Stimulated activated CD8-positive, alpha-beta memory T cell treated with anti-CD3 and anti-CD28 coated beads, Interleukin-7, amount 100 ng/mL, for 24 hours (primary cell): ENCODE measurements at regions not wholly inside any gene's neighbourhood (a gene's known extent, or its start where the extent isn't known, plus 50 kb on each side); places are given as distances from the start of the nearest gene placed in this dataset.
"Not testable (repeated sequence)": the region's sequence is repeated elsewhere in the genome, so short reads cannot be mapped to it uniquely, and the experiment has no call there.

Experiments used
- DNase-seq: peaks from one replicate; pipeline ENCODE4 v3.0.0-alpha.2; 2020; ENCODE audit warnings: low read depth

DNA sequence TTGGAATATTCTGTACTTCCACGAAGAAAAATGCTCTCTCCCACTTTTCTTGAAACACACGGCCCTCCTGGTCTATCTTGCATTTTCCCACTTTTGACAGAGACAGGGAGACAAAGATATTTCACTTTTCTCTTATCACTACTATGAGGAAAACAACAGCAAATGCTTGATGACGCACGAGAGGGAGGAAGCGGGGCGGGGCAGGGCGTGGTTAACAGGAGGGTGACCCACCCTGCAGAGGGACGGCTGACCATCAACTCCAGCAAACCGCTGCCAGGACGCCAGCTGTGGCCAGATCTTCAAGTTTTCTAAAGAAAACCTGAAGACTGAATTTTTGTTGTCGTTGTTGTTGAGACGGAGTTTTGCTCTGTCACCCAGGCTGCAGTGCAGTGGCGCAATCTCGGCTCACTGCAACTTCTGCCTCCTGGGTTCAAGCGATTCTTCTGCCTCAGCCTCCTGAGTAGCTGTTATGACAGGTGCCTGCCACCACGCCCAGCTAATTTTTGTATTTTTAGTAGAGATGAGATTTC, 63.8 kb downstream of the NSUN5 start:
- not testable (repeated sequence) for DNase-seq

DNA sequence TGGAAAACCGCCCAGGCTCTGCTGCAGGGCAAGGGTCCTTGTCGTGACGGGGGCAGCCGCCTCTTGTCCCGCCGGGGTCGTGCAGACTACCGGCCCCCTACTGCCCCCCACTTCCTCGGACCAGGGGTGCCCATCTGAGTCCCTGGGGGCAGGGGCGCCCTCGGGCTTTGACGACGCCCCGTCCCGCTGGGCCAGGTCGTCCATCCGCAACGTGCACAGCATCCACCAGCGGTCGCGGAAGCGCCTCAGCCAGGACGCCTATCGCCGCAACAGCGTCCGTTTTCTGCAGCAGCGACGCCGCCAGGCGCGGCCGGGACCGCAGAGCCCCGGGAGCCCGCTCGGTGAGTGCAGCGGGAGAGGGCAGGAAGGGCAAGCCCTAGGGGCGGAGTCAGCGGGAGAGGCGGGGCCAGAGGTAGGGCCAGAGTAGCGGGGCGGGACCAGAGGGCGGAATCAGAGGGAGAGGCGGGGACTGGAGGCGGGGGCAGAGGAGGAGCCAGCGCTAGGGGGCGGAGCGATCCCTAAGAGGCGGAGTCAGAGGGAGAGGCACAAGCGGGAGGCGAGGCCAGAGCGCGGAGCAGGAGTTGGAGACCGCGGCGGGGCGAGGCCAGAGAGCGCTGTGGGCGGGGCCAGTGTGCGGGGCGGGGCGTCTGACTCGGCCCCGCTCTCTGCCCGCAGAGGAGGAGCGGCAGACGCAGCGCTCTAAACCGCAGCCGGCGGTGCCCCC, 73.5 kb downstream of the NSUN5 start:
- DNase-seq: peak; percentile 76

DNA sequence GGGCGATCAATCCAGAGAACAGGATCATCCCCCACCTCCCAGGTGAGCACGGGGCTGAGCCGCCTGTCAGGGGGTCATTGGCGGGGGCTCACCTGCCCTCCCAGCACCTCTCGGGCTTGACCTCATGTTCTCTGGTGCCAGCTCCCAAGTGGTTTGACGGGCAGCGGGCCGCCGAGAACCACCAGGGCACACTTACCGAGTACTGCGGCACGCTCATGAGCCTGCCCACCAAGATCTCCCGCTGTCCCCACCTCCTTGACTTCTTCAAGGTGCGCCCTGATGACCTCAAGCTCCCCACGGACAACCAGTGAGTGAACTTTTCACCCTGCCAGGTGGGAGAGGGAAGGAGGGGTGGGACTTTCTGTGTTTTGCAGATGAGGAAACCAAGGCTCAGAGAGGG, 82.9 kb downstream of the NSUN5 start:
- not testable (repeated sequence) for DNase-seq

DNA sequence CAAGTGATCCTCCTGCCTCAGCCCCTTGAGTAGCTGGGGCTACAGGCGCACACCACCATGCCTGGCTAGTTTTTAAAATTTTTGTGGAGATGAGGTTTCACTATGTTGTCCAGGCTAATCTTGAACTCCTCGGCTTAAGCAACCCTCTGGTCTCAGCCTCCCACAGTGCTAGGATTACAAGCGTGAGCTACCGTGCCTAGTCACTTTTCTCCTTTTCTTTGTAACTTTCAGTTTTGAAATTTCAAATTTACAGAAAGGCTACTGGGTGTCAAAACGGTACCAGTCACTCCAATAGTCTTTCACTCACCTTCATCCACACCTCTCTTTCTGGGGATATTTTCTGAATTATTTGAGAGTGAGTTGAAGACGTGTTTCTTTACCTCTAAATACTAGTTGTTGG, 86.9 kb downstream of the NSUN5 start:
- DNase-seq: not testable (repeated sequence)

DNA sequence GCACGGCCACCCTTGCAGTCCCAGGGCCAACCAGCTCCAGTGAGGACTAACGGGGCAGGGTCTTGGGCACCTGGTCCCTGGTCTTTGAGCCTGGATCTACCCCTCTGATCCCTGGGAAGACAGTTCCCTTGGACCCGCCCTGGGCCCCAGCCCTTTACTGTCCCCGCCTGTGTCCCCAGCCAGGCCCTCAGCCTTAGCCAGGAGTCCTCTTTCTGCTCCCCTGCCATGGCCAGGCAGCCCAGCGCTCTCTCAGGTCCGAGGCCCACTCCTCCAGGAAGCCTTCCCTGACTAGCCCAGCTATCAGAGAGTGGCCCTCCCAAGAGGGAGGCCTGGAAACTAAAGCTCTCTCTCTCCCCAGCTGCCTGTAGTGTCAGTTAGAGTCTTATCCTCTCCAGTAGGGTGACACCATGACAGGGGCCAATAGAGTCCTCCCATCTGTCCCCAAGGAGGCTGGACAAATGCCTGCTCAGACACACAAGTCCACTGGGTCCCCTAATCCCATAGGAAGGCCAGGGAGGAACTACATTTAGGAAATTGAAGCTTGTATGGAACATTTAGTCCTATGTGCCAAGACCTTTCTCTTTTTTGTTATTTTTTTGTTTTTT, 87.8 kb downstream of the NSUN5 start:
- not testable (repeated sequence) for DNase-seq

DNA sequence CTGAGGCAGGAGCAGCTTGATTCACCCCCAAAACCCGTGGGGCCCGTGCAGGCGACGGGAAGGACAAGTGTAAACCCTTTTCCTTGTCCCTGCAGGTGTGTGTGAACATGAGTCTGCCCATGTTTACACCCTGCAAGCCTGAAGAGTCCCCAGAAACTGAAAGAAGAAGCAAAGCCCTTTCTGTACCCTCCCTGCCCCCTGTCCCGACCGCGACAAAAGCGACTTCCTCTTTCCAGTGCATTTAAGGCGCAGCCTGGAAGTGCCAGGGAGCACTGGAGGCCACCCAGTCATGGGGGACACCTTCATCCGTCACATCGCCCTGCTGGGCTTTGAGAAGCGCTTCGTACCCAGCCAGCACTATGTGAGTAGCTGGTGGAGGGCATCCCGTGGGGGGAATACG, 88.3 kb downstream of the NSUN5 start:
- not testable (repeated sequence) for DNase-seq

DNA sequence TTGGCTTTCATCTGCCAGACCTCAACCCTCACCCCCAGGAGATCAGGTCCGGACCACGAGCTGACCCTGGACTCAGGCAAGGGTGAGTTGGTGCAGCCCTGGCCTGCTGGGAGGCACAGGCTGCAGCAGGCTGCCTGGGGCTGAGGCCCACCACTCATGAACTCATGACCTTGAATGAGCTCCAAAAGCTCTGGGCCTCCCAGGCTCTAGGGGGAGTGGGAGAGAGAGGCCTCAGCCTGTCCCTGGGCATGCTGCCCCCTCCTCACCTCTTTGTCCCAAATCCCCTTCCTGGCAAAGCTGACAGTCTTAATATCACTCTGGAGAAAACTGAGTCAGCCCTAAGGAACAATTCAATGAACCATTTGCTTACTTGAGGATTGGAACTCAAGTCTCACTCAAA, 89.8 kb downstream of the NSUN5 start:
- DNase-seq: not testable (repeated sequence)

DNA sequence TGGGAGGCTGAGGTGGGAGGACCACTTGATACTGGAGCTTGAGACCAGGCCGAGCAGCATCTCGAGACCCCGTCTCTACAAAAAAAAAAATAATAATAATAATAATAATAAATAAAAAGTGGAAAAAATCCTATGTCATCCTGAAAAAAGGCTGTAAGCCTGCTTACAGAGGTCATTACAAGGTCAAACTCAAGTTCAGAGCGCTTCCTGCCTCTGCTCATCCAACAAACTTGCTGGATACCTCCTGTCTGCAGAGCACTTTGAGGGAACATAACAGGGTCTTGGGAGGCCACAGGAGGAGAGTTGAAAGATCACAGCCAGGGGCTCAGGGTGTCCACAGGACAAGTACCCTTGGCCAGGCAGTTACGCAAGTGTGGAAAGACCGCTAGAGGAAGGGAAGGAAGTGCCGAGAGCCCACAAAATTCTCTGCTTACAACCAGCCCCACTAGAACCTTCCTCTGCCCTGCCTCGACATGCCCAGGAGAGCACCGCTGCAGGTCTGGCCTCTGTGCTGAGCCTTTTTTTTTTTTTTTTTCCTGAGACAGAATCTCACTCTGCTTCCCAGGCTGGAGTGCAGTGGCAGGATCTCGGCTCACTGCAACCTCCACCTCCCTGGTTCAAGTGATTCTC, 92.5 kb downstream of the NSUN5 start:
- not testable (repeated sequence) for DNase-seq

DNA sequence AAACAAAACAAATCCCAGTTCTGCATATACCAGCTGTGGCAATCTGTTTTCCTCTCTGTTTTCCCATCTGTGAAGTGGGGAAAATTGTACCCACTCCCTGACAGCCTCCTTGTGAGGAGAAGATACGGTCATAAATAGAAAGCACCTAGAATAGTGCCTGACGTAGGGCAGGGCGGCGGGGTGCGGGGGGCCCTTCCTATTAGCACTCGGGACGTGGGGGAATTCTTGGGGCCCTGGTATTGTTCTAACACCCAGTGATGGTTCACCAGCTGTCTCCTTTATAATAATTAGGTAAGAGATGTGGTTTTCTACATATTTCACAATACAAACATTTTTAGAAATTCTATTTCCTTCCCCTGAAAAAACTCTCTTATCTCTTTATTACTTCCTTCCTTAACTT, 93.4 kb downstream of the NSUN5 start:
- DNase-seq: not testable (repeated sequence)

DNA sequence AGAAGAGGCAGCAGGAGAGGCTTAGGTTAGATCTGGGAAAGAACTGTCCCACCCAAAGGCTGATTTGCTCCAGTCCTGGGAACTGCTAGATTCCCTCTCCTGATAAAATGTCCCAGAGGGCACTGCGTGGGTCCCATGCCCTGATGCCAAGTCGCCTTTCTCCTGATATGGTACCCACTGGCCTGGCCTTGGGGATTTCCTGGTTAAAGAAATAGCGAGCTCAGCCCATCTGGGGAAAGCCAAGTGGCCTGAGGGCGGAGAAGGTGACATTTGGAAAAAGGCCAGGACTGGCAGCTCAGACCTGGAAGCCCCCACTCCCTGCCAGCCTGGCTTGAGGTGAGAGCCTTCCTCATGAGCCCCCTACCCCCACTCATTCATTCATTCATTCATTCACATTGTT, 94.2 kb downstream of the NSUN5 start:
- not testable (repeated sequence) for DNase-seq

DNA sequence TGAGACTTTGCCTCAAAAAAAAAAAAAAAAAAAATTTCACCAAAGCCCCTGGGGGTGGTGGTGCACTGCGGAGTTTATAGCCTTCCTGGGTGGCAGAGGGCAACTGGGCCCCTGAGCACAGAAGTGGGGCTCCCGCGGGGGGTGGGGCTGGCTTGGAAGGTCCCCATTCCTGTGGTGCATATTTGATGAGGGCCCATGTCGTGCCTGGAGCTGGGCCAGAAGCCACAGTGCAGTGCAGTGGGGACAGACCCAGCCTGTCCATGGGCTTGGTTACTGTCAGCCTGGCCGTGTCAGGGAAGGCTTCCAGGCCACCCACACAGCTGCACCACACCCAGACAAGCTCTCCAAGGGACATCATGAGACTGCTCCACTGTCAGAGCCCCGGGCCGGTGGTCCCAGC, 95.5 kb downstream of the NSUN5 start:
- DNase-seq: not testable (repeated sequence)

DNA sequence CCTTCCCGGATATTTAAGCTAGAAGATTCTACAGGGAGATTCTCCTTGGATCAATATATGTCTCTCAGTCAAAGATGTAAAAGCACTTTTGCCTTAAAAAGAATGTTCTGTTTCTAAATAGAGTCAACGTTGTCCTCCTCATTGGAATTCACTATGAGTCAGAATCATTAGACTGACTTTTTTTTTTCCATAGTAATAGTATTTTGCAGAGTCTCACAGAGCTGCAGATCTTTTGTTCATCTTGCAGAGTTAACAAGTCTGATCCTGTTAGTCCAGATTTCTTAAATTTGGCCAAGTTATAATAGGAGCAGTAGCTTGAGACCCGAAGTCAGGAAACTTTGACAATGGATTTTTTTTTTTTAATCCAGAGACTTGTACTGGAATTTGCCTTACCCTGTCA, 103.0 kb downstream of the NSUN5 start:
- DNase-seq: not testable (repeated sequence)

DNA sequence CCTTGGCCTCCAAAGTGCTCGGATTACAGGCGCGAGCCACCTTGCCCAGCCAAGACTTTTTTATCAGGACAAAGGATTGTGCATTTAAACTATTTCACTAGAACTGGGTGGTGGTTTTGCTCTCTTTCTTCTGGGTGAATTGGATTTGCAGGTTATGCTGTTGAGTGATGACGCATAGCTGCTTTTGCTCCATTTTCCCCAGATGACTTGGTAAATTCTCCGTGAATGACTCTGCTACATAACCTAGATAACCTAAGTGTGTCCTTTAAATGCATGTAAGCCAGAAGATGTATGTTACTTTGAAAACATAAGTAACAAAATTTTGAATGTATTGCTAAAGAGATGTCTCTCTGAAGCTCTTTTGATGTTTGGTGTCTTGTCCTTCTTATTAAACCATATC, 103.7 kb downstream of the NSUN5 start:
- not testable (repeated sequence) for DNase-seq

DNA sequence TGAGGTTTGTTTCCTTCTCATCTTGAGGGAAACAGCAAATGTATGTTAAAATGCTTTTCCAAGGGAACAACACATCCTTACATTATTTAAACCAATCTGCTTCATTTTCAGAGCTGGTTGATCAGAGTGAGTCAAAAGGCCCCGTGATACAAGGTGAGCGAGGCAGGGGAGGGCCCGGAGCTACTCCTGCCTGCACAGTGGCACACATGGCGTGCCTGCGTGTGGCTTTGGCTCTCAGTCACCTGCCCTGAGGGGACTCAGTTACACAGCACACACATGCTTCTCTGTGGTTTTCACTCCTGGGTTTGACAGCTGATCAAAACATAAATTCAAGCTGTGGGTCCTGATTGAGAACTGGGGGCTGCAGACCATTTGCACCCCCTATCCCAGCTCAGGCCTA, 105.3 kb downstream of the NSUN5 start:
- not testable (repeated sequence) for DNase-seq

DNA sequence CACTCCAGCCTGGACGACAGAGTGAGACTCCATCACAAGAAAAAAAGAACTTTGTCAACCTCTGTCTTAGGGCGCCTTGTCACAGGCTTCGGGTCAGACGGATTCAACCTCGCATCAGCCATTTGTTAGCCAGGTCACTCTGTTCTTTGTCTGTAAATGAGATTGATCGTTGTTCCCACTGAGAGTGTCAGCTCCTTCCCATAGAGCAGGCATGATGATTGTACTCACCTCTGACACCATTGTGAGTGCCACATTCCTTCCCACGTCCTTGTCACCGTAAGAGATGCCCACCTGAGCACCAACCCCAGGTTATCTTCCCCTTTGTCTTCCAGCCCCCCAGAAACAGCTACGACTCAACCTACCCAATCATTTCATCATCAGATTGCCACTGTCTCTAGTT, 107.4 kb downstream of the NSUN5 start:
- DNase-seq: not testable (repeated sequence)

DNA sequence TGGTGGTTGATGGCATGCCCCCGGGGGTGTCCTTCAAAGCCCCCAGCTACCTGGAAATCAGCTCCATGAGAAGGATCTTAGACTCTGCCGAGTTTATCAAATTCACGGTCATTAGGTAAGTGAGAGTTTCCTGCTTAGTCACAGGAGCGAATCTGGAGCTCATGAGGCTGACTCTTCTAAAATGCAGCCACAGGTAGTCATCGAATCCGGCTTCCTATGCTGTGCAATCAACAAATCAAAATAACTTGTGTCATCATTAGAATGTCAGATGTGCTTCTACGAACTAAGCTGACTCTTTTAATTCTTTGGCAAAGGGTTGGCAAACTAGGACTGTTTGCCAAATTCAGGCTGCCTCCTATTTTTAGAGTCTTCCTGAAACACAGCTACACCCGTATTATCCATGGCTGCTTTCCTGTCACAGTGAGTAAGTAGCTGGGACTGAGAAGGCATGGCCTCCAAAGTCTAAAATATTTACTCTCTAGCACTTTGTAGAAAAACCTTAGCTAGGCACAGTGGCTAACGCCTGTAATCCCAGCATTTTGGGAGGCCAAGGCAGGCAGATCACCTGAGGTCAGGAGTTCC, 108.0 kb downstream of the NSUN5 start:
- not testable (repeated sequence) for DNase-seq

DNA sequence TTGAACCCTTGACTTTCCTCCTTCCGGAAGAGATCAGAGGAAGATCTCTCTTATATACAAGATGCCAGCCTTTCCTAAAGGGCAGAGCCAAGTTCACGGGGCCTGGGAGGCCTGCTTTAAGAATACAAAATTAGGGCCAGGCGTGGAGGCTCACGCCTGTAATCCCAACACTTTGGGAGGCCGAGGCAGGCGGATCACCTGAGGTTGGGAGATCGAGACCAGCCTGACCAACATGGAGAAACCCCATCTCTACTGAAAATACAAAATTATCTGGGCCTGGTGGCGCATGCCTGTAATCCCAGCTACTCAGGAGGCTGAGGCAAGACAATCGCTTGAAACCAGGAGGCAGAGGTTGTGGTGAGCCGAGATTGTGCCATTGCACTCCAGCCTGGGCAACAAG, 108.2 kb upstream of the SPDYE9 start:
- DNase-seq: not testable (repeated sequence)

DNA sequence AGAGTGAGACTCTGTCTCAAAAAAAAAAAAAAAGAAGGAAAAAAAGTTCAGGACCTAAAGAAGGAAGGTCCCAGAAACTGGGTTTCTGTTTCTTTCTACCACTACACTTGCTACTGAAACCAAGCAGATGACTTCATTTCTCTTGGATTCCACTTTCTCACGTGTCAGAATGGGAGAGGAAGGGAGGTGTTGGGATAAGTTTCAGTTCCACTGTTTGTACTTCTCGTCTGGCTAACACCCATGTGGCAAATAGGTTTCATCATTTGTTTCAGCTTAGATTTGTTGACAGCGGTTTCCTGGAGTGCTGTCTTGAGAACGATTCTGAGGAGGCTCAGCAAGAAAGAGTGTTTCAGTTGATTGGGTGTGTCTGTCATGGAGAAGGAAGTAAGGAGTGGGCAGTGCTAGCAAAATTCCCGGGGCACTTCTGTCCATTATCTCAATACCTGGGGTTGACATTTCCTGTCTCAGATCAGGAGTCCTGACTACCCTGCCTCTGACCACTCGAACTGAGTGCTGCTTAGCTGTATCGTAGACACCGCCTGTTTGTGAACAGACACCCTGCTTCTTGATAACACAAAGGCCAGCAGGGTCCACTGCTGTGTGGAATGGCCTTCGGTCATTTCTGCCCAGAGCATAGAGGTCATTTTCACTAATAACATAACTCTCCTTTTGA, 104.8 kb upstream of the SPDYE9 start:
- not testable (repeated sequence) for DNase-seq

DNA sequence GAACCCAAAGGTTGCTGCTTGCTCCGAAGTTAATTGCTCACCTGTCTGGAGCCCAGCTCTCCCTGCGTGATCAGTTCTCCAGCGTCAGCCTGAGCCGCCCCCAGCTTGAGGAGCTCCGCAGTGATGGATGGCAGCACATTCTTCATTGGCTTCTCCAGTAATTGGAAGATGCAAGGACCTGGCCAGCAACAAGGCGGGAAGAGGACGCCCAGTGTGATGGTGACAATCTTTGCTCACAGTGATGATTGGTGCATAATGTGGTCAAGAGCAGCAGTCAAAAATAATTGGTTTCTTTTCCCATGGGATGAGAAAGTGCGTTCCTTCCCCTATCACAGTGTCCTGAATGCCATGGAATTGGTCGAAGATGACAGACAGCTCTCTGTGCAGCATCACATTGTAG, 102.4 kb upstream of the SPDYE9 start:
- DNase-seq: not testable (repeated sequence)

DNA sequence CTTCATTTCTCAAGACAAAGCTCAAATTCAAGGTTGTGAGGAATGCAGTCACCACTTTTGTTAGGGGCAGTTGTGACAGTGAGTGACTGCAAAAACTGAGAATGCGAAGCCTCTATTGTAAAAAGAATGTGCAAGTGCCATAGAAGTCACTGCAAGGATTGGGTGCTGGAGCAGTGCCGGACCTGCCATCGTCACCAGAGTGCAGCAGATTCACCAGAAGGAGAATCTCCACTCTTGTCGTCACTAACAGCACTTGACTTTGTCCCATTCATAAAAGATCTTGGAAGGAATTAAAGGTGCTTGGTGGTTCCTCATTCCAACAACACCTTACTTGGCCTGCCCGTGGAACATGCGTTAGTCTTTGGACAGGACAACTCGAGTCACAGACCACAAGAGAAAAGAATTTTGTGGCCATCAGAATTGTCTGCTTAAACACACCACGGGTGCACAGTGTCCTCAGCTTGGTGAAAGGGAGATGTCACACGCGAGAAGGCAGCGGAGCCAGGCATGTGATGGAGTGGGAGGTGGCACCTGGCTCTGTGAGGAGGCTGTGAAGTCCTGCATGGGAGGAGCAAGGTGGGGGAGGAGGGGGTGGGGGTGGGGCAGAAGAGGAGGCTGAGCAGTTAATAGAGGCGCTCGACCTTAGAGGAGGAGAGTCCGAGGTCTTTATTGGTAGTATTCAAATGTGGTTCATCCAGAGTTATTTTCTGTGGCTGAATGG, 100.9 kb upstream of the SPDYE9 start:
- not testable (repeated sequence) for DNase-seq

DNA sequence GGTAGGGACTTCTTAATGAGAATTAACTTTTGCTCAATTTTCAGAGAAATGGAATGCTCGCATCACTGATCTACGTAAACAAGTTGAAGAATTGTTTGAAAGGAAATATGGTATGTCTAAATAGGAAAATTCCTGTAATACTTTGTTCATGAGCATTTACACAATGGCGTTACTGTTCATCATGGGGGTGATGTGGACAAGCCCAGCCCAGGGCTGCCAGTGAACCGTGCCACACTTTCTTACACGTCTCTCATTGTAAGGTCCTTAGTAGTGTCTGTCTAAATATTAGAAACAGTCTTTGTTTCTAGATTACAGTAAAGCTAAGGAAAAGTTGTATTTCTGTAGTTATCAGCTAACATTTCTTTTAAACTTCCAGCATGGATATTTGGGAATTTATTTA, 91.0 kb upstream of the SPDYE9 start:
- DNase-seq: not testable (repeated sequence)
